COLO668 (cell line): ENCODE measurements at regions not wholly inside any gene's neighbourhood (a gene's known extent, or its start where the extent isn't known, plus 50 kb on each side); places are given as distances from the start of the nearest gene placed in this dataset.
"Not testable (repeated sequence)": the region's sequence is repeated elsewhere in the genome, so short reads cannot be mapped to it uniquely, and the experiment has no call there.

Source experiments
- DNase-seq: peaks from one replicate; lab custom pipeline; 2025; ENCODE audit not compliant: unreplicated experiment; lab: John Stamatoyannopoulos, UW

- no peak for DNase-seq
These were observed 254.5 kb downstream of the FAM43A start for GRCh38 chr3:194939949-194940770.

DNA sequence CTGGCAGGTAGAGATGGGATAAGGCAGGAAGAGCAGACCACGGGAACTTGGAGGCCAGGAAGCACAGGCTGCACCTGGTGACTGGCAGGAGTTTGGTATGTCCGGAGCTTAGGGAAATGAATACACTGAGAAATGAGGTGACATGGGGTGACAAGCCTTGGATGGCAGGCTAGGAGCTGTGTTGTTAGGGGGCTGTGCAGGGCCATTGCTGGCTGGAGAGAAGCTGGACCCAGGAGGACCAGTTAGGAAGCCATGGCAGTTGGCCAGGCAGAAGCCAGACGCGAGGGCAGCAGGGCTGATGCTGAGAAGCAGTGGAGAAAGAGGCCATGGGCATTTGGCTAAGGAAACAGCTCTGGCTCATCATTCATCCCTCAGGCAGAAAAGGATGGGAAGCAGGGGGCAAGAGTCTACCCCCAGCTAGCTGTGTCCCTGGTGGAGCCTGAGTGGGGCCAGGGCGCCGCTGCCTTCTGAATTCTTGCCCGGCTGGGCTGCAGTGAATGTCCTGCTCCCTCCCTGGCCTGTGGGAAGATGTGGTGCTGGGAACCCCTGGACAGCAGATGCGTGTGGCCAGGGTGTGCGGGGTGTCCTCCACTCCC is 255.8 kb downstream of the FAM43A start:
- no peak for DNase-seq

GRCh38 chr3:194941956-194942511 is 256.4 kb downstream of the FAM43A start:
- DNase-seq = no peak

DNA sequence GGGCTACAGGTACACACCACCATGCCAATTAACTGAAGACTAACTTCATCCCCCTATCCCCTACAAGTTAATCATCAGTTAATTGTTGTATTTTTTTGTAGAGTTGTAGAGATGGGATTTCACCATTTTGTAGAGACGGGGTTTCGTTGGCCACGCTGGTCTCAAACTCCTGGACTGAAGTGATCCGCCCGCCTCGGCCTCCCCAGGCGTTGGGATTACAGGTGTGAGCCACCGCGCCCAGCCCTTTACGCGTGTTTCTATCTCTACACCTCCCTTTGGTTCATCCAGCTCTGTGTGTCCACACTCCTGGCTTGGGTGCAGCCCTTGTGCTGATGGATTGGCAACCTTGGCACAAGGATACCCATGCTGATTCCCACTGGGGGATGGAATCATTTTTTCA is 258.8 kb downstream of the FAM43A start:
- no peak for DNase-seq

DNA sequence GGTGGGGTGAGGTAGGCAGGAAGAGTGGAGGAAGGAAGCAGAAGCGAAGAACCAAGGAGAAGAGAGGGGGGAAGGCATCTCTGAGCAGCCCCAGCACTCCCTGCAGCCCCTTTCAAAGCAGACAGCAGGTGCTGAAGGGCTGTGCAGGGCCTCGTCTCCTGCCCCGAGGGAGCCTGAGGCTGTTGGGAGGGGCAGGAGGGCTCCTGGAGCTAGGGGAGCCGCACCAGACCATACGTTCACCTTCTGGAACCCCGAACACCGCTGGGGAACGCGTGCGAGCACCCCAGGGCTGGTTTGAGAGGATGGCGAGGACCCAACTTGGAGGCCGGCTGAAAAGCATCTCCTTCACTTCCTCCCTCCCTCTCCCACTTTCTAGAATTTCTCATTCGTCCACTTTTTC is 259.8 kb downstream of the FAM43A start:
- no peak for DNase-seq

GRCh38 chr3:194946091-194946490 is 260.4 kb downstream of the FAM43A start:
- DNase-seq = no peak

DNA sequence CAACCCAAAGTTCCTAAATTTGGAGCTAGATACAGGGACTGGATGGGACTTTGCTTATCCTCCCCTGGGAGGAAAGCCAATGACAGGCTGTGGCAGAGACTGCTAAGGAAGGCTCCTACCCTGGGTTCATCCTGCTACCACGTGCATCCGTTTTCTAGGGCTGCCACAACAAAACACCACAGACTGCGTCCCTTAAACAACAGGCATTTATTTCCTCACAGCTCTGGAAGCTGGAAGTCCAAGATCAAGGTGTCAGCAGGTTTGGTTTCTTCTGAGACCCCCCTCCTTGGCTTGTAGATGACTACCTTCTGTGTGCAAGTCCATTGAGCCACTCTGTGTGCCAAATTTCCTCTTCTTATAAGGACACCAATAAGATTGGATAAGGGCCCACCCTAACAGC is 263.9 kb downstream of the FAM43A start:
- no peak for DNase-seq

DNA sequence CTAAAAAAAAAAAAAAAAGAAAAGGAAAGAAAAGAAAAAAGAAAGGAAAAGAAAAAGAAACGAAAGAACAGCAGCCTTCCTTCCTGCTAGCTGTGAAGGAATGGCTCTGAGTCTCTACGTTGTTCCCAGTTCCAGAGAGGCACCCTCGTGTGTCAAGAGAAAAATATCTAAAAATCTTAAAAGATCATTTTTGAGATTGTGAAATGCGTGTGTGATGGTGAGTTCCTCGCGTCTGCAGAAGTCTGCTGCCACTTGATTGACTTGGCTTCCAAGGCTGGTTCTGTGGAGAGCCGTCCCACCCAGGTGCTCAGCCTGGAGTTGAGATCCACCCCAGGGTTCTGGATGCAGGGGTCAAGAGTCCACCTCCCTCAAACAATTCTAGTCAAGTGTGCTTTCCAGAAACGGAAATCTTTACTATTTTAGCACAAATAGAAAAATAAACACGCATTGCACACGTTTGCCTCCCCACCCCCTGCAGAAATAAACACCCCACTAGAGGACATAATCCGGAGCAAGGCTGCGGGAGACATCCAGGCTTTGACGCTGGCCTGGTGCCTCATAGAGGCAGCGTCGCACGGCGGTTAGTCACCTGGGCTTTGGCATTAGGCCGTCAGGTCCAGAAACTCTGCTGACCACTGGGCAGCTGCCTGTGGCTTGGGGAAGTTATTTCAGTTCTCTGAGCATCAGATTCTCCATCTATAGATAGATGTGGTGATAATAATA is 265.4 kb downstream of the FAM43A start:
- no peak for DNase-seq

DNA sequence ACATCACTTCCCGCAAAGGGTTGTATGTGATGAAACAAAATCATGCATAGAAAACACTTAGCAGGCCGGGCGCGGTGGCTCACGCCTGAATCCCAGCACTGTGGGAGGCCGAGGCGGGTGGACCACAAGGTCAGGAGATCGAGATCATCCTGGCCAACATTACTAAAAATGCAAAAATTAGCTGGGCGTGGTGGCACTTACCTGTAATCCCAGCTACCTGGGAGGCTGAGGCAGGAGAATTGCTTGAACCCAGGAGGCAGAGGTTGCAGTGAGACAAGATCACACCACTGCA is 265.9 kb downstream of the FAM43A start:
- DNase-seq = not testable (repeated sequence)

- DNase-seq = no peak
These were observed 266.4 kb downstream of the FAM43A start for GRCh38 chr3:194951931-194952582.

- DNase-seq = no peak
These were observed 267.2 kb downstream of the FAM43A start for GRCh38 chr3:194952841-194953241.

DNA sequence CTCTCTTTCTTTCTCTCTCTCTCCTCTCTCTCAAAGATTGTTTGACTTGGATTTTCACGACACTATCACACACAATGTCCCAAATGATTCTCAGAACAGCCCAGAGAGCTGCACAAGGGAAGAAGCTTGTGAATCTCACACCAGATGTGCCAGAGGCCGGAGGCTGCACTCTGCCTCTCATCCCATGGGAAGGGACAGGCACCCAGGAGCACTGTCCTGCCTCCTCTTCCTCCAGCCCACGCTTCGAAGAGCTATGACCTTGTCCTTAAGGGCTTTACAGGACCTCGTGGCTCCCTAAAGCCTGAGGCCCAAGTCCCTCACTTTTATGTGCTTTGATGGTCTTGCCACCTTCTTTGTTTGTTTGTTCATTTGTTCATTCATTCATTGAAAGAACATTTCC is 267.6 kb downstream of the FAM43A start:
- DNase-seq = no peak

DNA sequence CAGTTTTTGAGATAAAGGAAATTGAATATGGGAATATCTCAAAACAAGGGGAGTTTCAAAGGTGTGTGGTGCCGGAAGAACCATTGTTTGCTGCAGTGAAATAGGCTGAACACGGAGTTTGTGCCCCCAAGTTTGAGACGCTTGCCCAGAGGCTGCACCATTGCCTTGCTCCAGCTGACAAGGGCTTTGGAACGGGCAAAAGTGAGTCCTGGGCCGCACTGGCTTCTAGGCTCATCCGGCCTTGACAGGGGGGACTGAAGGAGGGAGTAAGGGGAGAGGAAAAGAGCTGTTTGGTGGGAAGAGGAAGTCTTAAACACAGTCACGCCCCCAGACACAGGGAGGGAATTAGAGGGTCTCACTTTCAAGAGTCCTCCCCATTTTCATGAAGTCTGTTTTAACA is 269.9 kb downstream of the FAM43A start:
- no peak for DNase-seq

DNA sequence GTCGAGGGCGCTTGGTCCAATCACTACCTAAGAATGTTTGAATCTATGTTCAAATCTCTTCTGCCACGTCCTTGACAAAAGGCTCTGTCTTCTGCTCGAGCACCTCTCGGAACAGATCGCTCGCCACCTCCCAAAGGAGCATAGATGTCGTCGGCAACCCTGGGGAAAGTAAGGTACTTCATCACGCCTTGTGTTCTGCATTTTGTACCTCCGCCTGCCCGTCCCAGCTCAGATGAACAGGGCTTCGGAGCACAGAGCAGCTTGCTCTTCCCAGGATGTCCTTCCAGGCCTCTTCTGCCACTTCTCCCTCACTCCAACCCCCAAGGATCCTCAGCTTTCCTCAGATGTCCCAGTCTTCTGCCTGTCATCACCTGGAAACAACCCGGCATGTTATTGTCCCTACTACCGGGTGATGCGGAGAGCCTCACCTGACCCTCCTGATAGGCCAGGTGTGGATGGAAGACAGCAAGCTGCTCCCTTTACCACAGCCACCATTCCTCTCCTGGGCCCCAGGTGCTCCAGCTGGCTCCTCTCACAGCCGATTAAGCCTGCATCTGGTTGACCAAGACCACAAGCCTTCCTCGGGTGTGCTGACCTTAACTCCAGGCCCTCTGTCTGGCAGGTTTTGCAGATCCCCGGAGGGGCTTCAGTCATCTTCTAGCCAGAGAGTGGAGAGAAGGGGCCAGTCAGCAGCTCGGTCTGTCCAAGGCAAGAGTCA is 270.5 kb downstream of the FAM43A start:
- DNase-seq = no peak

DNA sequence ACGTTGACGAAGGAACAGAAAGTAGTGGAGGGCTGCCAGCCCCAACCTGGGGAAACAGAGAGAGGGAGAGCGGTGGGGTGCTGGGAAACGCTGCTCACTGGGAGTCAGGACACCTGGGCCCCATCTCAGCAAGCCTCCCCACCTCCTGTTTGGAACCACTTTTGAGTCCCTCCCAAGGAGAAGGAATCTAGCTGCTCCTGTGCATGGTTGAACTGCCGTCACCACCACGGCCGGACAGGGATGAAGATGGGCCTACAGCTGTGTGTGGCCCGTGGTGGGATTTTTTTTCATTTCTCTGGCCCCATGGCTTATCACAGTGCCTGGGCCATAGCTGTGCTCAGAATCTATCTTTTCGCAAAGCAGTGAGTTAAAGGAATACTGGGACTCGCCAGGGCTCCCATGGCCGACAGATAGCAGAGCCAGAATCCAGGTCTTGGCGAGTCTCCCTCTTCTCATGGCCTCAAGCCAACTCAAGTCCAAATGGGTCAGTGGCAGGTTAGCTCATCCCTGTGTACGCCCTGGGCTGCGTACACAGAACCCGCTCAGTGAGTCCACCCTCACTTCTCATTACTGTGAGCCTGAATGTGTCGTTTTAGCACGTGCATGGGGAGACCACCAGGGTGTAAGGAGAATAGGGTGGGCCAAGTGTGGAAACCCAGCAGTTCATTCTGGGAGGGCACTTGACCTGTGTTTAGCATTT is 271.2 kb downstream of the FAM43A start:
- DNase-seq = no peak

DNA sequence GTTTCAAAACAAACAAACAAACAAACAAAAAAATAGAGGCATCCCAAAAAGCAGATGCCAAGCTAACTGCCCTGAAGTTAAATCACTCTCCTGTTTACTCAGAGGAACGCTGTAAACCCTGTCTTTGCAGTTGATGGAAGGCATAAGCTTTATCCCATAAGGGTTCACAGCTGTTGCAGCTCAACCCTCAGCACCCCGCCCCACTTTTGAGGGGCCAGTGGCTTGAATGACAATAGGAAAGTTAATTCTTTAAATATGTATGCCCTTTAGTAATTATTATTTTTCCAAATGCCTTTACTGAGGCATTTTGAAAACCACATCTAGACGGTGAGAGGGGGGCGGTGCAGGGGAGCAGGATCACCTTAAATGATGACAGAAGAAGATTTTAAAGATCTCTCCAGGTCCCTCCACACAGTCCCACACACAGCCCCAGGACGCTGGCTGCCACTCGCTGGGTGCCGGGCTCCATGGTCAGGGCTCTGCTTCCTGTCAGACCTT is 272.1 kb downstream of the FAM43A start:
- DNase-seq = no peak

DNA sequence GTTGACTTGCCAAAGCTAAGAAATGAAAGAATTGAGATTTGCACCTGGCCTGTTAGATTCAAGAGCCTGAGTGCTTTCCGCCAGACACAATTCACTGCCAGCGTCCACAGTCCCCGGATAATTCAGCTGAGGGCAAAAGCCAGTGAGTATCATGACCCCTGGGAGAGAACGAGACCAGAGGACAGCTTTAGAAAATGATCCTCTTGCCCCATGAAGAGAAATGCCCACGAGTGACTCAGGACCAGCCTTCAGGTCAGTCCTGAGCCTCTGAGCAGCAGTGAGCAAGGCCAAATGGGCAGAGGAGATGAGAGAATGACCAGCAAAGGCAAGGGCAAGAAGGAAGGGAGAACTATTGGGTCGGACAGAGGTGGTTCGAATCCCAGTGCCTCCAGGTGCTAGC is 273.5 kb downstream of the FAM43A start:
- DNase-seq = no peak

DNA sequence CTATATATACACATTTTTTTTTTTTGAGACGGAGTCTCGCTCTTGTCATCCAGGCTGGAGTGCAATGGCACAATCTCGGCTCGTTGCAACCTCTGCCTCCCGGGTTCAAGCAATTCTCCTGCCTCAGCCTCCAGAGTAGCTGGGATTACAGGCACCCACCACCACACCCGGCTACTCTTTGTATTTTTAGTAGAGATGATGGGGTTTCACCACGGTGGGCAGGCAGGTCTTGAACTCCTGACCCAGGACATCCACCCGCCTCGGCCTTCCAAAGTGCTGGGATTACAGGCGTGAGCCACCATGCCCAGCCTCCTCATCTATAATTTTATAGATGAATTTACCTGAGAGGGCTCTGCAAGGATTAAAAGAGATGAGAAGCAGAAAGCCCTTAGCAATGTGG is 274.0 kb downstream of the FAM43A start:
- not testable (repeated sequence) for DNase-seq

GRCh38 chr3:194960446-194961032 is 274.9 kb downstream of the FAM43A start:
- no peak for DNase-seq

DNA sequence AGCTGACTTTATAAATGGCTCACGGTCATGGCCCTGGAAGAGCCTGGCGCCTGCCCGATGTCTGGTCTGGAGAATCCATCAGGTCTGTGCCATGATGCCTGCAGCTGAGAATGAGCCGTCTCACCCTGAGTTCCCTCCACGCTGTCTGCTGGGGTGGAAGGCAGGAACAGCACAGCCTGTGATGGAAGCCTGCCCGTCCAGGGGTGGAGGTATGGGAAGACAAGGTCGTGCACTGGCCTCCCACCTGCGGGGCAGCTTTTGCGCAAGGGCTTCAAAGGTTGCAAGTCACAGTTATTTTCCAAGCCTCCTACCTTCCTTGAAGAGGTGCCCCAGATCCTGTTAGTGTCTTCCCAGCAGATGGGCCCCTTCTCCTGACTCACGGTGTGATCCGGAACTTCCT is 275.5 kb downstream of the FAM43A start:
- no peak for DNase-seq
